GM12874 (cell line): ENCODE measurements at regions not wholly inside any gene's neighbourhood (a gene's known extent, or its start where the extent isn't known, plus 50 kb on each side); places are given as distances from the start of the nearest gene placed in this dataset.

Experiments
- CTCF ChIP-seq: IDR thresholded peaks from 2 replicates; pipeline ENCODE4 v1.5.1; 2011; ENCODE audit warnings: low read depth, mild to moderate bottlenecking, control low read depth, low read length, moderate library complexity; ENCODE audit not compliant: insufficient read depth

DNA sequence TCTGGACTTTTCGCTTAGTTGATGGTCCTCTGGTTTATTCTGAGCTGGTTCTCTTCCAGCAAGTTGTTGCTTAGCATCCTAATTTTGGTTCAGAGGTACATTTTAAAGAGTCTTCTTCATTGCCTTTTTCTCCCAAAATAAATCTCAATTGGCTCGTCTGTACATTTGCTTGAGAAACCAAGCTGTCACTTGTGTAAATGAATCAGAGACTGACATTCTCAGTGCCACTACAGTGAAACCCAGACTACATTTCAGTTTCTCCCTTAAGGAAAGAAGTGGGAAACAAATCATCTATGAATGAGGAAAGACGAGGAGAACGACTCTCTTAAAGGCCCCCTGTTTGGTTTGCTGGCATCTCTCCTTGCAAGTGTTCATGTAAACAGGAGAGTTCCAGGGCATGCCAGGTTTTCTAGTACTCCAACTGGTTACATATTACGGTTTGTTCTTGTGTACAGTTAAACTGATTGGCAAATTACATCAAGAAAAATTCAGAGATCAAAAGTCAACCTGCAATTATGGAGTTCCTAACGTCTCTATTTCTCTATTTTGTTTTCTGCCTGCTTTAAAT lies 654.6 kb downstream of the SH2D4B start:
- no peak for TF ChIP-seq CTCF

DNA sequence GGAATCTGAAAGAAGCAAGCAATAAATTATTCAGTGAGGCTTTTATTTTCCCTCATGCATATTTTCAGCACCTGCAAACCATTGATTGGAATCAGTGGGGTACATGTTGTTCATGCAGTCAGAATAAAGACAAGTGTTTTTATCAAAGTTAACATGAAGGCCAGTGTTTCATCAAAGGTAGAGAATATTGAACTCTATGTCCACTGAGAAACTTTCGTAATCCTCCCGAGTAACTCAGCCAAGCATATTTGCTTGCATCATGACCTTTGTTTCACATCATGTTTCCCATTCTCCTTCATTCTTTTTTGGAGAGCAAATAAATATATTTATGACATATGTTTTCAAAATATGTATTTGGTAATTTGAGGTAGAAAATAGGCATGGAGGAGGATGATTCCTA lies 663.1 kb downstream of the SH2D4B start:
- no peak for TF ChIP-seq CTCF

- TF ChIP-seq CTCF = no peak
Observed at GRCh38 chr10:81213370-81213769, 661.6 kb upstream of the NRG3 start.

DNA sequence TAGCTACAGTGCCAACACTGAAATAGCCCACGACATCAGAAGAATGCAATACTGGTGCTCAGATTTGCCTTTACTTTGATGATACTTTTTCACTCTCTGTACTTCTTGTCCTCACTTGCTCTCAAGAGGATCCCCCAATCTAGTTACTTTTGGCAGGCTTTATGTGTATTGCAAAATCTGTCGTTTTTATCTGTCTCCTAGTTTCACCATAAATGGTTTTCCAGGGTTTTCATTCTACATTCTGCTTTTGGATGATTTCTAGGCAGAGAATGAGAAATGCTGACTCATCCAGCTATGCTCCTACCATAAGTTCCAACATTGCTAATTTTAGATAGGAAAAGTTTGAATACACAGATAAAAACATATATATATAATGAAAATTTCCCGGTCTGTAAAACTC lies 659.5 kb upstream of the NRG3 start:
- no peak for TF ChIP-seq CTCF

DNA sequence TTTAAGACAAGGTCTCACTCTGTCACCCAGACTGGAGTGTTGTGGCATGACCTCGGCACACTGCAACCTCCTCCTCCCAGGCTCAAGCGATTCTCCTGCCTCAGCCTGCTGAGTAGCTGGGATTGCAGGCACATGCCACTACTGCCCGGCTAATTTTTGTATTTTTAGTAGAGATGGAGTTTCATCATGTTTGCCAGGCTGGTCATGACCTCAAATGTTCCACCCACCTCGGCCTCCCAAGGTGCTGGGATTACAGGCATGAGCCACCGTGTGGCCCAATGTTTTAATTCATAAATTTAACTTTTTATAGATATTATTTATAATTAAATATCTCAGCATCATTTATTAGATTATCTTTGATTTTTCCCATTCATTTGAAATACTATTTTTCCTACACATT lies 658.0 kb upstream of the NRG3 start:
- TF ChIP-seq CTCF = no peak

DNA sequence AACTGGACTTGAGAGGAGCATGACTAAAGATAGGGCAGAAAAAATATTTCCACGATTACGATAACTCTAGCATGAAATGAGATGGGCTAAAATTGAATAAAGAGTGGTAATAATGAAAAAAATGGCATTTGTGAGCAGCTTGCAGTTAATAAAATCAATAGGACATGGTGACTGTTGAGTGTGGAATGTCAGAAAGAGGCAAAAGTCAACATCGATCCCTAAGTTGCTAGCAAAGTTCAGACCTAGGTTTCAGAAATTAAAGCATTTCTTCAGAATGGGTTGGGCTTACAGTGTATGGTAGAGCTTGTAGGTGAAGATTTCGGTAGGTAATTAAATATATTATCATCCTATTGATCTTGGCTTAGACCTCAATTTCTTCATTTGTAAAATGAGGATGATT lies 656.7 kb upstream of the NRG3 start:
- TF ChIP-seq CTCF = no peak

GRCh38 chr10:81219758-81220157 lies 655.2 kb upstream of the NRG3 start:
- no peak for TF ChIP-seq CTCF

DNA sequence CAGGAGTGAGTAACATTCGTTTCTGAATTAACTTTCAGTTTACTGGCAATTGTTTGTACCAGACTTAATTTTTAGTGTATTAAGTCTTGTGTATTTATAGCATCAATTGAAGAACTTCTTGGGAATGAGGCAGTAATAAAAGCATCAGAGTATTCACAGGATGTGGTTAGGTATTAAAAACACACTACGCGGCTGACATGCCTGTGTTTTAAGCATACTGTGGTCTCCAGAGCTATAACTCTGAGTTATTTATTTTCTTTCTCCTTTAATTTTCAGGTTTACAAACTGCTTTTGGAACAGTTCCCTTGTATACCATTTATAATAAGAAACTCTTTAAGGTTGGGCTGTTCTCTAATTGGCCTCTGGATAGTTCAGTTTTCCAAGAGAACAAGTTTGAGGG lies 626.1 kb upstream of the NRG3 start:
- no peak for TF ChIP-seq CTCF
